Renal cortex interstitium (tissue), 11 donors: ENCODE measurements at regions not wholly inside any gene's neighbourhood (a gene's known extent, or its start where the extent isn't known, plus 50 kb on each side); places are given as distances from the start of the nearest gene placed in this dataset.

Experiments
- DNase-seq, 11 donors: peaks; one replicate each; pipeline ENCODE4 v3.0.0-alpha.2; 2013; ENCODE audit warnings: low read depth in 9 of 11, low spot score in 4 of 11; ENCODE audit errors: extremely low read depth in 1 of 11

DNA sequence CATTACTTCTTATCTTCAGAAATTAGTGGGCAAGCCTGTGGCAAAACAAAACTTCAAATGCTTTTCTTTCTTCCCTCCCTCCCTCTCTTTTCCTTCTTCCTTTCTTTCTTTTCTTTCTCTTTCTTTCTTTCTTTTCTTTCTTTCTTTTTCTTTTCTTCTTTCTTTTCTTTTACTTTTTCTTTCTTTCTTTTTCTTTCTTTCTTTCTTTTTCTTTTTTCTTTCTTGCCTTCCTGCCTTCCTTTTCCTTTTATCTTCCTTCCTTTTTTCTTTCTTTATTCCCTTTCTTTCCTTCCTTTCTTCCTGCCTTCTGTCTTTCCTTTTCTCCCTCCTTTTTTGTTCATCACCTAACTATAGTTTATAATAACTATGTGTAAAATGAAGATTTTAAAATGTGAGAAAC is 295.1 kb downstream of the SMOC2 start:
- DNase-seq = no peak

DNA sequence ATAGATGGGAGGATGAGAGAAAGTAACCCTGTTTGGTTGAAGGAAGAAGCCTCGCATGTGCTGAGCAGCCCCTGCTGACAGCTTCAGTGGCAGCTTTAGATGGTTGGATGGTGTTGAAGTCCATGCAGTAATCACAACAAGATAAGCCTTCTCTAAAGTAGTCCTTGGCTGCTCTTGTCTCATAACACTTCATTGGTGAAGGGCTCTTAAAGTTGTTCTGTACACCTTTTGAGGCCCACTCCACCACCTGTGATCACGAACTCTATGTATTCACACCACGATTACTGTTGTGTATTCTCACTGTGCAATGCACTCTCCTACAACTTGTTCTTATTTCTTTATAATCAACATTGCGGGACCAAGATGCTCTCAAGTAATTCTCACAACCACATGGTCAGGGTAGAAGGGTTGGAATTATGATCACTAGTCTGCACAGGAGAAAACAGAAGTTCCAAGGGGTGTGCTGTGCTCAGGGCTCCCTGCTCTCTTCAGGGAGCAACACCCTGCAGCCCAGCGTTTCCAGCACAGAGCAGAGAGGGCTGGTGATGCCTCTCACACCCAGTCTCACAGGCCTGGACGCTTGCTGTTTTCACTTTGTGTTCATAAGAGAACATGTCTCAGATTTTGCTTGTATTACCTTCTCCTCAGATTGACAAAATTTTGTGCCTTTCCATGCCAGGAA is 294.4 kb downstream of the SMOC2 start:
- no peak for DNase-seq

DNA sequence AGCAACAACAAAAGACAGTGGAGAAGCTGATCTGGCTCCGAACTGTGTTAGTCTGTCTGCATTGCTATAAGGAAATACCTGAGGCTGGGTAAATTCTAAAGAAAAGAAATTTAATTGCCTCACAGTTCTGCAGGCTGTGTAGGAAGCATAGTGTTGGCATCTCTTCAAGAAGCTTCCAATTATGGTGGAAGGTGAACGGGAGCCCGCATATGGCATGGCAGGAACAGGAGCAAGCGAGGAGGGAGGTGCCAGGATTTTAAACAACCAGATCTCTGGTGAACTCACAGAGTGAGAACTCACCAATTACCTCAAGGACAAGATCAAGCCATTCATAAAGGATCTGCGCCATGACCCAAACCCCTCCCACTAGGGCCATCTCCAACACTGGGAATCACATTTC is 293.5 kb downstream of the SMOC2 start:
- no peak for DNase-seq

DNA sequence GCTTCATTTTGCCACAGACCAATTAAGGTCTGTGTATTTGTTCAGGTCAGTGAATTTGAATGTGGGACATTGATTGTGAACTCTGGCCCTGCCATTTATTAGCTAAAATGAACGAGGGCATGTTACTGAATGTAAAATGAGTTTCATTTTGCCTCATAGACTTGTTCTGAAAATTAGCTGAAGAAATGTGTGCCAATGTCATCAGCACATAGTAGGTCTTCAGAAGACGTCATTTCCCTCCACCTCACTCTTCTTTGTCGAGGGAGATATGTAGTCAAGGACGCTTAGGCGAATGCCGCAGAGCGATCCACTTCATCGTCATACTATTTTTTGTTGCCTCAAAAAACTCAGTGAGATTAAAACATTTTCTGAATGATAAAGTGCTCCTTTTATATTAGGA is 291.7 kb downstream of the SMOC2 start:
- no peak for DNase-seq

DNA sequence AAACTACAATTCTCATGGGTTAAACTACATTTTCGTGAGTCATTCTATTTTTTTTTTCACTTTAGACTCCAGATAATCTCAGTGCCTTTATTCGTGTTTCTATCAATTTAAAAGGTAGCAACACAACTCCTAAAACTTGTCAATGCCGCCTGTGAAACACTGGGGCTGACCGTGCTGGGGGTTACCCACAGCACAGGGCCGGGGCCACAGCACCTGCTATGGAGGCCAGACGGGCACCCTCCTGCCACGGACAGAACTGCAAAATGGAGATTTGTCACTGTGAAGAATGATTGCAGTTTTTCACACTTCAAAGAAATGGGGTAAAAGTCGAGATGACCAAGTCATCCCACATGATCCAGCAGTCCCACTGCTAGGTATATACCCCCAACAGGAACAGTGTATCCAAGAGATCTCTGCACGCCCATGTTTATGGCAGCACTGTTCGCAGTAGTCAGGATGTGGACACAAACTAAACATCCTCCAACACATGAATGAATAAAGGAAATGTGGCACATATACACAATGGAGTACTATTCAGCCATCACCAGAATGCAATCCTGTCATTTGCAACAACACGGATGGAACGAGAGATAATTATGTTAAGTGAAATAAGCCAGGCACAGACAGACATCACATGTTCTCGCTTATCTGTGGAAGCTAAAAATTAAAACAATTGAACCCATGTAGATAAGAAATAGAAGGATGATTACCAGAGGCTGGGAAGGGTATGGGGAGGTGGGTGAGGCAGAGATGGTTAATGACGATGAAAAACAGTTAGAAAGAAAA is 290.1 kb downstream of the SMOC2 start:
- no peak for DNase-seq

DNA sequence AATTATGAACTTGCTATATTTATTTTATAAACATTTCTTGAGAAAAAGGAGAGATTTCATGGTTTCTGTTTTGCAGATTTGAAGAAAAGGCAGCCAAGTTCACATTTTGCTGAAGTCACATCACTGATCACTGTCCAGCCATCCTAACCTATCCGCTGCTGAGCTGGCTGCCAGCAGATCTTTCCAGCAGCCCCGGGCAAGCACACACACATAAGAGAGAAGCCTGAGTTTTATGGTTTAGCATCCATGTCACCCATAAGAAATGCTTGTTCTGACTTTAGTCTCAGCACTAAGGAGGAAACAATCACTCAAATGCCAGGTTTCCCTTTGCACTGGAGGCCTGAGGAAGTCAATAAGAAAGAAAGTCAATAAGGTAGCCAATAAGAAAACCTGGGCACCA is 287.1 kb downstream of the SMOC2 start:
- no peak for DNase-seq

DNA sequence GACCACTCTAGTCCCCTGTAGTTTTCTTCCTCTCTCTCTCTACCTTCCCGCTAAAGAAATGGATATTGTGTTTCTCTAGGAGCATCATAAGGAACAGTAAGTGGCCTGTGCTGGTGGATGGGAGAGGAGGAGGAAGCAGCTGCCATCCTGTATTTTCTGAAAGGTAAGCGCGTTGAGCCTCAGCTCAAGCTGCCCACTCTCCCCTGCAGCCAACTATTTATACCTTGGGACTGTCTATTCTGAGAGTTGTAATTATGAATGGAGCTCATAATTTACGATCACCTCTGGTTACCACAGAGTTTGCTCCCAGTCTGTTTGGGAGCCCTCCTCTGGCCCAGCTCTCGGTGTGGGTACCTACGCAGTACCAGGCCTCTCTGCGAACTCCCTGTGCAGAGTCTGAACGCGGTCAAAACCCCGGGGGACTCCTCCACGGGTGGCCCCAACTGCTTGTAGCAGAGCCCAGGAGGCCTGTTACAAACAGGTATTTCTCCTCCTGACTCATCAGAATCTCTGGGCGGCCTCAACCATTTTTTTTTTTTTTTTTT is 285.4 kb downstream of the SMOC2 start:
- DNase-seq = no peak

DNA sequence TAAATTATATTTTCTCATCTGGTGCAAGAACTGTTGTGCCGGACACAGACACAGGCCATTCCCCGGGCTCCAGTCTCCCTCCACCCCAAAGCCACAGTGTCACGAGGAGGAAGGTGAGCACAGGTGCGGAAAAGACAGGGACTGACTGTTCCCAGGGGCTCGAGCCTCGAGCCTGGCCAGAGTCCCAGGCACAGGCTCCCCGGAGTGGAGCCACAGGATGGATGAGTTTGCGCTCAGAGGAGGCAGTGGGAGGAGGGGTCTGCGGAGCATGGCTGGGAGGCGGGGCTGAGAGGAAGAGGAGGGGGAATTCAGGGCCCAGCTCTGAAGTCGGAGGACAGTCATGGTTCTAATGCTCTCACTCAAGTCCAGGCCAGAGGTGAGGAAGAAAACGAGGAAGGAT is 284.8 kb downstream of the SMOC2 start:
- DNase-seq = no peak

DNA sequence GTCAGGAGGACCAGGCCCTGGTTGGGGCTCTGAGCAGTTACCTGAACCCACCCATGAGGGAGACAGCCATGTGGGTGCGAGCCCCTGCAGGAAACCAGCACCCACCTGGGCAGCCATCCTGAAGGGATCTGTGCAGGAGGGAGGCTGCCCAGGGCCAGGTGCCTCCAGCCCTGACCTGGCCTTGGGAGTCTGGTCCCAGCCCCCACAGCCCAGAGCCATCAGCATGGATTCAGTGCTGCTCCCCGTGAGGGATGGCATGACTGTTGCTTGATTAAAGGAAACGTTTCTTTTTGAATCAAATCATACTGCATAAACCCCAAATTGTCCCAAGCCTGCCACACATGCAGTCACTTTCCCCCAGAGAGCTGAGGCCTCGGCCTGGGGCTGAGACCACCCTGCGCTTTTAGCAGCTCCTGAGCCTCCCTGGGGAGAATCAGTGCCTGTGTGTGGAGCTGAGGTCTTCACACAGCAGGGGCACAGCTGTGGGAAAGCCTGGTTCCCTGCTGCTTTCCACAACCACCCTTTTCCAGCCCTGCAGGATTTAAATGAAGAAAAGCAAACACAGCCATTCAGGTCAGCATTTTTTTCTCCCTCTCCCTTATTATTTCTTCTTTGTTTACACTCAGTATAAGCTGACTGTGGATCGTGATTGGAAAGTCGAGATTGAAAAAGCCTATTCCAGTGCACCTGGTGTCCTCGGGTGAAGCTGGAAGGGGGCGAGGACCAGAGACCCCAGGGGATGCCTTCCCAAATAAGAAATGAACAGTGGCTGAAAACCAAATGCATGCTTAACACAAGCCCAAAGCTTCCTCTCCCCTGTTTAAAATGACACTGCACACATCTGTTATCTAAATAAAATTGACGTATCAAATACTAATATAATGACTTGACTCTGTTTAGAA is 283.9 kb downstream of the SMOC2 start:
- no peak for DNase-seq

DNA sequence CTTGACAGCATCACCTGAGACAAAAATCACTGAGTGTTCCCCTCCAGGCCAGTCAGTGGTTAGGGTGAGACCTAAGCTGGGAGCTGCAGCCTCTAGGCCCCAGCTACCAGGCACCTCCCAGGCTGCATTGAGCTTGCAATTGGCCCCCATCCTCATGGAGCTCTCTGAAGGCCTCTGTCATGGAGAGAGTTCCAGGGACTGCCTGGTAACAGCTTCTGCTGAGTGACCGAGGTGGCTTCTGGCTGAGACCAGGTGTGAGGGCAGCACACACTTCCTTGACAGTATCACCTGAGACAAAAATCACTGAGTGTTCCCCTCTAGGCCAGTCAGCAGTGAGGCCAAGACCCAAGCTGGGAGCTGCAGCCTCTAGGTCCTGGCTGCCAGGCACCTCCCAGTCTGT is 283.0 kb downstream of the SMOC2 start:
- no peak for DNase-seq

DNA sequence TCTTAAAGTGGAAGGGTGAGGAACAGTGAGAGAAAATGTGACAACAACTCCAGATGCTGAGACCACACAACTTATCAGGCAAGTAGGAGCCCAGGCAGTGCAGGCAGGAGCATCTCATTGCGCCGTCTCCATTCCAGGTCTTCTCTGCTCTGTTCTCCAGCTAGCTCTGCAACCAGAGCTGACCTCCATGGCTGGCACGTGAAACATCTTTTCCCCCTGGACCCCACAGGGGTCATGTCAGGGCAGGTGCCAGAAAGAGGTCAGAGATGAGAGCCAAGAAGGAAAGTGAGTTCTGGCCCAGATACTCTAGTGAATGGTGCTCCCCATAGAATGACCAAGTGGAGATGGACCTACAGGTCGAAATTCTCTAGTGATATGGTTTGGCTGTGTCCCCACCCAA is 281.4 kb downstream of the SMOC2 start:
- DNase-seq = no peak

DNA sequence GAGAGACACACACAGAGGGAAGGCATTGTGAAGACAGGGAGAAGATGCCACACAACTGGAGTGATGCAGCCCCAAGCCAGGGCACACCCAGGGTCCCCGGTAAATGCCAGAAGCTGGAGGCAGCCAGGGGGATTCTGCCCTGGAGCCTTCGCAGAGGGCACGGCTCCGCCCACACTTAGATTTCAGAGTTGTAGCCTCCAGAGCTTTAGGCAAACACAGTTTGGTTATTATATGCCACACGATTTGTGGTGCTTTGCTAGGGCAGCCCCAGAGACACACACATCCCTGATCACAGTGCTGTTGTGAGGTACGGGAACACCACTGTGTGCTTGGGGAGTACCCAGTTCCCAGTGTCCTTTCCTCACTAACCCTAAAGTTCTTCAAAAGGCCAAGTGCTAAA is 280.6 kb downstream of the SMOC2 start:
- DNase-seq = no peak

DNA sequence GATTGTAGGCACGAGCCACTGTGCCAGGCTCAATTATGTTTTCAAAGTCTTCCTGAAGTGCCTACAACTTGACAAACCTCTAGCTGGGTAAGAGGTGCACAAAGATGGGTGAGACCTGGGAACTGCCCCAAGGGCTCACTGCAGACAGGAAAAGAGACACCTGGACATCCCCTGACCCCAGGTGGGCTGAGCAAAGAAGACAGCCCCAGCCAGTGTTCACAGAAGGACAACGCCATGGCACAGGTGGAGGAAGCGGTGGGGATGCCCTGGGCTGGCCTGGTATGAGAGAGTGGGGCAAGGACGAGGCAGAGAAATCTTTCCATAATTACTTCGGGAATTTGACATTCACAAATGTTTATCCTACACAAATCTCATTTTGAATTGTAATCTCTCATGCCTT is 278.9 kb downstream of the SMOC2 start:
- DNase-seq = no peak

DNA sequence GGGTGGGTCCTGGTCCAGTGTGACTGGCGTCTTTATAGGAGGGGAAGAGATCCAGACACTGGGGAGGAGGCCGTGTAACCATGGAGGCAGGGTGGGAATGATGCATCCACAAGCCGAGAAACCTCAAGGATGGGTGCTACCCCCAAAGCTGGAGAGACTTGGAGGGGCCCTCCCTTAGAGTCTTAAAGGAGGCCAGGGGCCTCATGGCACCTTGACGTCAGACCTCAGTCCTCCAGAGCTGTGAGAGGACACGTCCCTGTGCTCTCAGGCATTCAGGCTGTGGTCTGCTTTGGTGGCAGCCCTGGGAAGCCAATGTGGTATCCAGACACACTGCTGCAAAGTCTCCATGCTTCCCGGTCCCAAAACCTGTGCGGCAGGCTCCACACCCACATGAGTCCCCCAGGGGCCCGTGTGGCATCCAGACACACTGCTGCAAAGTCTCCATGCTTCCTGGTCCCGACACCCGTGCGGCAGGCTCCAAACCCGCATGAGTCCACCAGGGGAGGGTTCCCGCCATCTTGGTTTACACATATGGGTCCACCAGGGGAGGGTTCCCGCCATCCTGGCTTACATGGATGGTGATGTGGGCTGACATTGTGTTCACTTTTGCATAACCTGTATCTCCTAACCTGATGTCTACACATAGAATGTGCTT is 278.0 kb downstream of the SMOC2 start:
- no peak for DNase-seq
